Nephron progenitor cell (in vitro differentiated cells): ENCODE measurements at regions not wholly inside any gene's neighbourhood (a gene's known extent, or its start where the extent isn't known, plus 50 kb on each side); places are given as distances from the start of the nearest gene placed in this dataset.

ENCODE experiments used
- DNase-seq: peaks from one replicate; pipeline ENCODE4 v3.0.0; 2021
- H3K27ac Mint-ChIP-seq: 2 replicates; pipeline ENCODE4 v1.8.0; 2021; ENCODE audit warnings: mild to moderate bottlenecking, moderate library complexity, mixed read lengths
- H3K27me3 Mint-ChIP-seq: 2 replicates; pipeline ENCODE4 v1.8.0; 2021; ENCODE audit warnings: mild to moderate bottlenecking, low read depth, mixed read lengths; ENCODE audit not compliant: poor library complexity
- H3K36me3 Mint-ChIP-seq: 2 replicates; pipeline ENCODE4 v1.8.0; 2021; ENCODE audit warnings: low read depth, mixed read lengths
- H3K4me1 Mint-ChIP-seq: 2 replicates; pipeline ENCODE4 v1.8.0; 2021; ENCODE audit warnings: mixed read lengths
- H3K4me3 Mint-ChIP-seq: 2 replicates; pipeline ENCODE4 v1.8.0; 2021; ENCODE audit warnings: mild to moderate bottlenecking, moderate library complexity, mixed read lengths
- H3K9me3 Mint-ChIP-seq: 2 replicates; pipeline ENCODE4 v1.8.0; 2021; ENCODE audit warnings: mild to moderate bottlenecking, moderate library complexity, mixed read lengths
- TF ChIP-seq, protein P1 (sequence below): fragments of 200-600 bp; sonication (generic); IDR thresholded peaks from 2 replicates; pipeline ENCODE4 v1.5.0; 2021; ENCODE audit warnings: antibody characterized with exemption

DNA sequence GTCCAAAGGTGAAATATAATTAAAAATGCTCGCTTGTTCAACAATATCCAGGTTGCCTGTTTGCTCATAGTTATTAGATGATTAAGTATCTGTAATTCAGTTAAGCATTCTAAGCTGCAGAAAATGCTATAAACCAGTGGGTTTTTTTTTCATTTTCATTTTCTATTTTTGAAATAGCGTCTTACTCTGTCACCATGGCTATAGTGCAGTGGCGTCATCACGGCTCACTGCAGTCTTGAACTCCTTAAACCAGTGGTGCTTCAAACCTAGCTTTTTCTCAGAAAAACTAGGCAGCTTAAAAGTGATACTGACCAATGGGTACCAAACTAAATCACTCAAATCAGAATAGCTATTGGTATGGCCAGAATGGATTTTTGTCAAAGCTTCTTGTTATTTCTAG lies 925.2 kb downstream of the TSN start:
- H3K27ac Mint-ChIP-seq = no peak overlapping the region

DNA sequence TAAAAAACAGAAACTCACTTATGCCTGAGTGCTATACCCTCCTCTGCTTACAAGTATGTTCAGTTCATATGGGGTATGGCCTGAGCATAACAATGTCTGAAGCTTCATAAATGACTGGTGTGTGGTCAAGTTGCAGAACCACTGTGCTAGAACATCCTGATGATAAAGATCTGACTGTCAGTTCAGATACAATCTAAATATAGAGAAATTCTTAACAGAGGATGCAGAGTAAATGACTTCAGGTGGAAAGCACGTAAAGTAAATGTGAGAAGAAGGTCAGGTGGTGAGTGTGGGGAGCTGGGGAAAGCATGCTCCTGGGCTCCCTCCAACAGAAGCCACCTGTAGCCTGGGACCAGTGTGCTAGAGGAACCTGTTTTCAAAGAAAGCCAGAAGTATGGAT lies 926.2 kb downstream of the TSN start:
- Mint-ChIP-seq H3K27me3 (no peaks in the 10 kb centered on the region), H3K27ac (no peak overlapping the region), H3K9me3 (no peaks in the 10 kb centered on the region), H3K4me3 (no peak overlapping the region), H3K36me3 (no peaks in the 10 kb centered on the region), H3K4me1 (no peaks in the 10 kb centered on the region)
- no peak for DNase-seq
- TF ChIP-seq, protein P1, sequence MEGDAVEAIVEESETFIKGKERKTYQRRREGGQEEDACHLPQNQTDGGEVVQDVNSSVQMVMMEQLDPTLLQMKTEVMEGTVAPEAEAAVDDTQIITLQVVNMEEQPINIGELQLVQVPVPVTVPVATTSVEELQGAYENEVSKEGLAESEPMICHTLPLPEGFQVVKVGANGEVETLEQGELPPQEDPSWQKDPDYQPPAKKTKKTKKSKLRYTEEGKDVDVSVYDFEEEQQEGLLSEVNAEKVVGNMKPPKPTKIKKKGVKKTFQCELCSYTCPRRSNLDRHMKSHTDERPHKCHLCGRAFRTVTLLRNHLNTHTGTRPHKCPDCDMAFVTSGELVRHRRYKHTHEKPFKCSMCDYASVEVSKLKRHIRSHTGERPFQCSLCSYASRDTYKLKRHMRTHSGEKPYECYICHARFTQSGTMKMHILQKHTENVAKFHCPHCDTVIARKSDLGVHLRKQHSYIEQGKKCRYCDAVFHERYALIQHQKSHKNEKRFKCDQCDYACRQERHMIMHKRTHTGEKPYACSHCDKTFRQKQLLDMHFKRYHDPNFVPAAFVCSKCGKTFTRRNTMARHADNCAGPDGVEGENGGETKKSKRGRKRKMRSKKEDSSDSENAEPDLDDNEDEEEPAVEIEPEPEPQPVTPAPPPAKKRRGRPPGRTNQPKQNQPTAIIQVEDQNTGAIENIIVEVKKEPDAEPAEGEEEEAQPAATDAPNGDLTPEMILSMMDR = no peak

More for the DNA sequence above, 925.2 kb downstream of the TSN start:
- Mint-ChIP-seq H3K4me1 (no peaks in the 10 kb centered on the region), H3K9me3 (no peaks in the 10 kb centered on the region), H3K36me3 (no peaks in the 10 kb centered on the region), H3K27me3 (no peaks in the 10 kb centered on the region), H3K4me3 (no peak overlapping the region)
- DNase-seq = no peak
- TF ChIP-seq, protein P1 = no peak

DNA sequence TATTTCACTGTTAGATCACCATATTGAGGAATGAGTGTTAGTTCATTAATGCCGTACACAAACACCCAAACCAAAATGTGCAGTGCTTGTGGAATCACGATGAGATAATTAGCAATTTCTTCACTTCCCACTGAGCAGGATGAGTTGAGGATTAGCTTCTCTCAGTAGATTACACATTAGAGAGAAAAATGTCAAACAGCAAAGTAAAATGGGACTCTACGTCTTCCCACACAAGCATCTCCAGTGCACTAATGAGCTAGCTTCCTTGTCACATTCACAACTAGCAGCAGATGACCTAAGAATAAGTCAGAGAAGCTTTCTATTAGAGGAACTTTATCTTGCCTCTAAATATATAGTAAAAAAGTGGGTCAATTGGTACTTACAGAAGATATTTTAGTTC lies 926.9 kb downstream of the TSN start:
- Mint-ChIP-seq H3K27ac (no peak overlapping the region), H3K36me3 (no peaks in the 10 kb centered on the region)
- TF ChIP-seq, protein P1 = no peak

DNA sequence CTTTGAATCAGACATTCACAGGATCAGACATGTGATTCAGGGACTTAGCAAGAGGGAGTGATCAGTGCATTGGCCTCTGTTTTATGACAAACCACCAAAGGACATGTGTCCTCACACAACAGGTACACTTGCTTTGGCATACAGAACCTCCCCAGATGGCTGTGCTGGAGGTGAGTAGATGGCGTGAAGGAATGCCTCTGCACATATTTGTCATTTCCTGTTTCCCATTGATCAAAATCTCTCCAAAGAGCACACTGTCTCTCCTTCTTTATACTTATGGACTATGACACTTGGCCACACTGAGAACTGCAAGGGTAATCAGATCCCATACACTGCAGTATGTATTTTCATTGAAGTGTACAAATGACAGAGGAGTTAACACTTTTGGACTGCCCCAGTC lies 927.6 kb downstream of the TSN start:
- H3K27me3 Mint-ChIP-seq = no peaks in the 10 kb centered on the region
- TF ChIP-seq, protein P1 = no peak
- no peaks in the 10 kb centered on the region for H3K36me3 Mint-ChIP-seq
- no peaks in the 10 kb centered on the region for H3K9me3 Mint-ChIP-seq
- H3K4me3 Mint-ChIP-seq = no peak overlapping the region
- H3K4me1 Mint-ChIP-seq = no peaks in the 10 kb centered on the region
- DNase-seq = no peak
- H3K27ac Mint-ChIP-seq = no peak overlapping the region

More for the DNA sequence above, 926.9 kb downstream of the TSN start:
- no peaks in the 10 kb centered on the region for H3K27me3 Mint-ChIP-seq
- no peaks in the 10 kb centered on the region for H3K9me3 Mint-ChIP-seq
- DNase-seq = no peak
- no peaks in the 10 kb centered on the region for H3K4me1 Mint-ChIP-seq
- H3K4me3 Mint-ChIP-seq = no peak overlapping the region

DNA sequence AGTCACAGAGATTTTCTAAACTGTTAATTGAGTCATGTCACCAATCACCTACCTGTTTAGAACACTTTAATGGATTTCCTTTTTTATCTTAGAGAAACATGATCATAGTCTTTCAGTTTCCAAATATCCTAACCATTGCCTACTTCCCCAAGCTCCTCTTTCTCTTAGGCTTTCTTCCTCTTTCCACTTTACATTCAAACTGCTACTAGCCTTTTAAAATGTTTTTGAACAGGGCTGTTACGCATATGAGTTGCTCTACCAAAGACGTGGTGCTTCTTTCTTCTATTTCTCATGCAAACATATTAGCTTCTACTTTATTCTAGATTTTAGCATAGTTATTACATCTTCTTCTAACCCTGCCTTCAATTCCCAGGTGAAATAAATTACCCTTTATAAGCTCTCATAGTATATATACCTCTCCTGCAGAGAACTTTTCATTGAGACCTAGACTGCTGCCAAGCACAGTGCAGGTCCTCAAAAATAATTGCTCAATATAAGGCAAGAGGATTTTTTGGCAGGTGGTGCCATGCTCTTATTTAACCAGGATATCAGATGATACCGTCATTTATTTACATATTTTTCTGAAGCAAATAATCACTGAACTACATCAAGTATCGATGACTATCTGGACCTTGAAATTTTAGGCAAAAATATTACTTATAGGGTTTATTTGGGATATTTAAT lies 937.1 kb downstream of the TSN start:
- Mint-ChIP-seq H3K27ac (no peak overlapping the region), H3K4me1 (no peaks in the 10 kb centered on the region), H3K9me3 (no peaks in the 10 kb centered on the region)

More for the DNA sequence above, 937.1 kb downstream of the TSN start:
- TF ChIP-seq, protein P1 = no peak
- no peak for DNase-seq
- Mint-ChIP-seq H3K36me3 (no peaks in the 10 kb centered on the region), H3K4me3 (no peak overlapping the region), H3K27me3 (peaks cover 2% of the 10 kb centered on the region)
